Lower lobe of right lung (tissue), 2 donors: ENCODE measurements at regions not wholly inside any gene's neighbourhood (a gene's known extent, or its start where the extent isn't known, plus 50 kb on each side); places are given as distances from the start of the nearest gene placed in this dataset.

ENCODE experiments used
- ATAC-seq, 2 donors: fragments of 200-7000 bp; cut with Tn5 transposase; one replicate each; pipeline ENCODE4 v1.9.1; 2020 to 2022; ENCODE audit warnings: mild to moderate bottlenecking in 2 of 2, moderate library complexity in 2 of 2
- DNase-seq: peaks from one replicate; pipeline ENCODE4 v3.0.0-alpha.2; 2020
- H3K27ac ChIP-seq: fragments of 200-600 bp; one replicate; pipeline ENCODE4 v1.8.0; 2022
- H3K27me3 ChIP-seq: fragments of 200-600 bp; one replicate; pipeline ENCODE4 v1.8.0; 2022; ENCODE audit warnings: low read depth
- H3K36me3 ChIP-seq: fragments of 200-600 bp; one replicate; pipeline ENCODE4 v1.8.0; 2022; ENCODE audit warnings: mild to moderate bottlenecking
- H3K4me1 ChIP-seq: fragments of 200-600 bp; one replicate; pipeline ENCODE4 v1.8.0; 2022
- H3K4me3 ChIP-seq: fragments of 200-600 bp; one replicate; pipeline ENCODE4 v1.8.0; 2022; ENCODE audit warnings: mild to moderate bottlenecking
- H3K9me3 ChIP-seq: fragments of 200-600 bp; one replicate; pipeline ENCODE4 v1.8.0; 2022
- intact Hi-C: fragments of 100-400 bp; cut with DNase I; formaldehyde crosslinking; loops from one replicate; pipeline ENCODE4 v1.11.0; 2022
- TF ChIP-seq, protein P1 (sequence below): fragments of 200-600 bp; IDR thresholded peaks from one replicate; pipeline ENCODE4 v1.8.0; 2022; ENCODE audit warnings: antibody characterized with exemption, mild to moderate bottlenecking
- donor health status: DM: no; HTN: yes; CAD: no; lungs with severe emphysema.

GRCh38 chr12:66066137-66066928 is 64.2 kb downstream of the LLPH start:
- Histone ChIP-seq H3K27me3 (no peaks in the 10 kb centered on the region), H3K4me1 (no peaks in the 10 kb centered on the region), H3K4me3 (no peak overlapping the region), H3K9me3 (no peaks in the 10 kb centered on the region), H3K27ac (no peak overlapping the region), H3K36me3 (no peaks in the 10 kb centered on the region)
- DNase-seq (no peak), ATAC-seq (no peak)
- intact Hi-C loops = no loop called here
- TF ChIP-seq, protein P1, sequence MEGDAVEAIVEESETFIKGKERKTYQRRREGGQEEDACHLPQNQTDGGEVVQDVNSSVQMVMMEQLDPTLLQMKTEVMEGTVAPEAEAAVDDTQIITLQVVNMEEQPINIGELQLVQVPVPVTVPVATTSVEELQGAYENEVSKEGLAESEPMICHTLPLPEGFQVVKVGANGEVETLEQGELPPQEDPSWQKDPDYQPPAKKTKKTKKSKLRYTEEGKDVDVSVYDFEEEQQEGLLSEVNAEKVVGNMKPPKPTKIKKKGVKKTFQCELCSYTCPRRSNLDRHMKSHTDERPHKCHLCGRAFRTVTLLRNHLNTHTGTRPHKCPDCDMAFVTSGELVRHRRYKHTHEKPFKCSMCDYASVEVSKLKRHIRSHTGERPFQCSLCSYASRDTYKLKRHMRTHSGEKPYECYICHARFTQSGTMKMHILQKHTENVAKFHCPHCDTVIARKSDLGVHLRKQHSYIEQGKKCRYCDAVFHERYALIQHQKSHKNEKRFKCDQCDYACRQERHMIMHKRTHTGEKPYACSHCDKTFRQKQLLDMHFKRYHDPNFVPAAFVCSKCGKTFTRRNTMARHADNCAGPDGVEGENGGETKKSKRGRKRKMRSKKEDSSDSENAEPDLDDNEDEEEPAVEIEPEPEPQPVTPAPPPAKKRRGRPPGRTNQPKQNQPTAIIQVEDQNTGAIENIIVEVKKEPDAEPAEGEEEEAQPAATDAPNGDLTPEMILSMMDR = no peak

DNA sequence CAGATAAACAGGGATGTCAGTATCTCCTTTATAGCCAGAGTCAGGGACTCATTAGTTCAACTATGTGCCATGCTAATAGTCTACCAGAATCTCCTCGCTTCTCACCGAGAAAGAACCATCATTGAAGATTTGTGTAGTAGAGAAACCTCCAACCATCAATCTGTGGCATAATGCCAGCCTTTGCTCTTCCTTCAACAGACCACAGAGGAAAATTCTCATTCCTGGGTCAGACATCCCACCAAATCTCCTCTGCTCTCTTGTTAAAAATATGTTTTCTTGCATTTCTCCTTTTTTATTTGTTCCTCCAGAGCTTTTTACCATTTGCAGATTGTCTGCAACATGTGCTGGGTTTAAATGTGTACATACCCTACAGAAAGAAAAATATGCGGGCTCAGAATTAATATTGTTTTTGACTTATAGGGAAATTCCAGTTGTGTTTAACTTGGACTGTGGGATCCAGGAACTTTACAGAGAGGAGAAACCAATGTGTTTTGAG is 64.9 kb downstream of the LLPH start:
- Histone ChIP-seq H3K9me3 (no peaks in the 10 kb centered on the region), H3K4me3 (no peak overlapping the region), H3K27ac (no peak overlapping the region), H3K27me3 (no peaks in the 10 kb centered on the region), H3K4me1 (no peaks in the 10 kb centered on the region), H3K36me3 (no peaks in the 10 kb centered on the region)
- TF ChIP-seq, protein P1 = no peak
- no peak for DNase-seq
- intact Hi-C loops = no loop called here
- ATAC-seq = no peak

DNA sequence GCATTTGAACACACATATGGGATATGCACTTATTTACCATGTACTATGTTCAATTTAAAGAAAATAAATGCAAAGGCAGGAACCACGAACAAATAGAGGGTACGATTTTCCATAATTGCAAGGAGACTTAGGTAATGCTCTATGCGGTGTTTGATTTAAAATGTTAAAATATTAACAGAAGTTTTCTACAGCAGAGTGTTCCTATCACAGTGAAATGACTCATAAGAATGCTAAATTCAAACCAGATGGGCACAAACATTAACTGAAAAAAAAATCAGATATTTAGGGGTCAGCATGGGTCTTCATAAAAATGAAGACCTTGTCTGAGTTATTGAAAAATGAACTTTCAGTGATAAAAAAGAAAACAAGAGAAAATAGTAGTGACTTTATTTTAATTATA is 65.4 kb downstream of the LLPH start:
- H3K4me3 ChIP-seq = no peak overlapping the region

GRCh38 chr12:66063916-66064315 is 66.6 kb downstream of the LLPH start:
- DNase-seq (no peak), ATAC-seq (no peak)
- H3K9me3 ChIP-seq = no peaks in the 10 kb centered on the region
- H3K4me3 ChIP-seq = no peak overlapping the region
- TF ChIP-seq, protein P1 = no peak
- H3K27ac ChIP-seq = no peak overlapping the region
- no peaks in the 10 kb centered on the region for H3K4me1 ChIP-seq
- intact Hi-C loops = no loop called here
- no peaks in the 10 kb centered on the region for H3K36me3 ChIP-seq
- no peaks in the 10 kb centered on the region for H3K27me3 ChIP-seq

More for the DNA sequence above, 65.4 kb downstream of the LLPH start:
- TF ChIP-seq, protein P1 = no peak
- no peaks in the 10 kb centered on the region for H3K27me3 ChIP-seq
- H3K9me3 ChIP-seq = no peaks in the 10 kb centered on the region
- no peak for ATAC-seq
- intact Hi-C loops = no loop called here
- H3K36me3 ChIP-seq = no peaks in the 10 kb centered on the region
- no peak for DNase-seq
- H3K4me1 ChIP-seq = no peaks in the 10 kb centered on the region
- H3K27ac ChIP-seq = no peak overlapping the region

DNA sequence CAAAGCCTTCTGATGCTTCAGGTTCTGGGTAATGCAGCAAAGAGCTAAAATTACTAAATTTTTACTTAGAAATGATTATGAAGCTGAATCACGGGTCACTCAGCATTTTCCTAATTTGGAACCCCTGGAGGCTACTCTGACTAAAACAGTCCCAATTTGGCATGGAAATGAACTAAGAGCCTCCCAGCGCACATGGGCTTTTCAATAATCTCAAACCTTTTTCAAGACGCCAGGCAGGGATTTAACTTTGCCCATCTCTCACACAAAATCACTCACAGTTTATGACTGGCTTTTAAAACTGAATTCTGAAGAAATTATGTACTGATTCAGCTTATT is 68.3 kb downstream of the LLPH start:
- no peak for DNase-seq
- no peaks in the 10 kb centered on the region for H3K9me3 ChIP-seq
- intact Hi-C loops = no loop called here
- H3K36me3 ChIP-seq = no peaks in the 10 kb centered on the region
- TF ChIP-seq, protein P1 = no peak
- no peaks in the 10 kb centered on the region for H3K27me3 ChIP-seq
- no peaks in the 10 kb centered on the region for H3K4me1 ChIP-seq
- H3K4me3 ChIP-seq = no peak overlapping the region
- H3K27ac ChIP-seq = no peak overlapping the region
- ATAC-seq = no peak
